ENCODE measurements at regions not wholly inside any gene's neighbourhood (a gene's known extent, or its start where the extent isn't known, plus 50 kb on each side); places are given as distances from the start of the nearest gene placed in this dataset.

GRCh38 chr9:113705306-113705927 lies 170.7 kb upstream of the ZNF618 start:
- peaks cover 7% of the 10 kb centered on the region for H3K4me1 ChIP-seq (ENCODE audit: control insufficient read depth, insufficient read depth, low read depth, low read length)
- no peaks in the 10 kb centered on the region for H3K36me3 ChIP-seq (ENCODE audit: control insufficient read depth in 1 of 2, insufficient read depth in 2 of 2, low read depth in 1 of 2, low read length in 2 of 2)
- no peak overlapping the region for H2AFZ ChIP-seq (ENCODE audit: low read depth, low read length)
- H4K91ac ChIP-seq (ENCODE audit: low read length): no peak overlapping the region
- H3K9me3 ChIP-seq (ENCODE audit: control insufficient read depth, low read length): peaks cover 14% of the 10 kb centered on the region
- peak overlapping the region; percentile 51 for H2AK5ac ChIP-seq (ENCODE audit: low read length, severe bottlenecking)
- H2BK12ac ChIP-seq (ENCODE audit: low read length in 2 of 2): no peak overlapping the region
- H2BK5ac ChIP-seq (ENCODE audit: low read depth, low read length, poor library complexity, severe bottlenecking): no peak overlapping the region
- 86% methylated on average over 6 of the region's 6 CpGs for WGBS
- no peak overlapping the region for H2BK15ac ChIP-seq (ENCODE audit: low read depth, poor library complexity, severe bottlenecking)
- no peak overlapping the region for H2BK120ac ChIP-seq (ENCODE audit: low read depth, low read length)
- no peak for DNase-seq
- H3K9ac ChIP-seq (ENCODE audit: low read length): no peak overlapping the region
- H3K27ac ChIP-seq (ENCODE audit: low read length, poor library complexity, severe bottlenecking): no peak overlapping the region
- no peak overlapping the region for H3K14ac ChIP-seq (ENCODE audit: low read length in 2 of 2)
- no peak overlapping the region for H3K23ac ChIP-seq (ENCODE audit: low read length in 2 of 2)
- no peak overlapping the region for H3K18ac ChIP-seq (ENCODE audit: low read depth in 1 of 2, low read length in 2 of 2)
- no peak overlapping the region for H3K4me2 ChIP-seq (ENCODE audit: low read length, poor library complexity, severe bottlenecking)
- no peak overlapping the region for H3K4me3 ChIP-seq (ENCODE audit: insufficient read depth in 1 of 2, low read depth in 1 of 2, low read length in 2 of 2)
- H3K79me1 ChIP-seq (replicated peaks; ENCODE audit: low read length, poor library complexity, severe bottlenecking): no peaks in the 10 kb centered on the region
- H4K8ac ChIP-seq (ENCODE audit: low read length): no peak overlapping the region
- H3K27me3 ChIP-seq (ENCODE audit: control insufficient read depth in 1 of 2, insufficient read depth in 1 of 2, low read length in 2 of 2): peaks cover 29 to 31% of the 10 kb centered on the region in 2 experiments
- no peak overlapping the region for H3K4ac ChIP-seq (ENCODE audit: low read depth in 1 of 2, low read length in 2 of 2)

- no peaks in the 10 kb centered on the region for H3K79me1 ChIP-seq (replicated peaks; ENCODE audit: low read length, poor library complexity, severe bottlenecking)
- no peak overlapping the region for H3K4ac ChIP-seq (ENCODE audit: low read depth in 1 of 2, low read length in 2 of 2)
- H3K27me3 ChIP-seq (ENCODE audit: control insufficient read depth in 1 of 2, insufficient read depth in 1 of 2, low read length in 2 of 2): peaks cover 35 to 37% of the 10 kb centered on the region in 2 experiments
- H3K4me2 ChIP-seq (ENCODE audit: low read length, poor library complexity, severe bottlenecking): no peak overlapping the region
- no peak overlapping the region for H3K4me3 ChIP-seq (ENCODE audit: insufficient read depth in 1 of 2, low read depth in 1 of 2, low read length in 2 of 2)
- no peak overlapping the region for H4K8ac ChIP-seq (ENCODE audit: low read length)
- H3K9me3 ChIP-seq (ENCODE audit: control insufficient read depth, low read length): peaks cover 9% of the 10 kb centered on the region
- H2AFZ ChIP-seq (ENCODE audit: low read depth, low read length): no peak overlapping the region
- H3K23ac ChIP-seq (ENCODE audit: low read length in 2 of 2): no peak overlapping the region
- H3K9ac ChIP-seq (ENCODE audit: low read length): no peak overlapping the region
- H2BK15ac ChIP-seq (ENCODE audit: low read depth, poor library complexity, severe bottlenecking): no peak overlapping the region
- WGBS: 66% methylated on average over 1 of the region's 2 CpGs
- no peak overlapping the region for H2BK120ac ChIP-seq (ENCODE audit: low read depth, low read length)
- no peak overlapping the region for H2BK5ac ChIP-seq (ENCODE audit: low read depth, low read length, poor library complexity, severe bottlenecking)
- H3K36me3 ChIP-seq (ENCODE audit: control insufficient read depth in 1 of 2, insufficient read depth in 2 of 2, low read depth in 1 of 2, low read length in 2 of 2): no peaks in the 10 kb centered on the region
- H3K18ac ChIP-seq (ENCODE audit: low read depth in 1 of 2, low read length in 2 of 2): no peak overlapping the region
- no peak overlapping the region for H4K91ac ChIP-seq (ENCODE audit: low read length)
- no peak for DNase-seq
- peak overlapping the region; percentile 4 for H3K27ac ChIP-seq (ENCODE audit: low read length, poor library complexity, severe bottlenecking)
- H2AK5ac ChIP-seq (ENCODE audit: low read length, severe bottlenecking): no peak overlapping the region
- no peak overlapping the region for H3K14ac ChIP-seq (ENCODE audit: low read length in 2 of 2)
- no peak overlapping the region for H2BK12ac ChIP-seq (ENCODE audit: low read length in 2 of 2)
- H3K4me1 ChIP-seq (ENCODE audit: control insufficient read depth, insufficient read depth, low read depth, low read length): peaks cover 7% of the 10 kb centered on the region
Observed at GRCh38 chr9:113705928-113706519, 170.1 kb upstream of the ZNF618 start.

GRCh38 chr9:113707953-113708695 lies 168.0 kb upstream of the ZNF618 start:
- Histone ChIP-seq H4K8ac (ENCODE audit: low read length) (no peak overlapping the region), H3K14ac (ENCODE audit: low read length in 2 of 2) (no peak overlapping the region), H2AFZ (ENCODE audit: low read depth, low read length) (no peak overlapping the region), H3K9ac (ENCODE audit: low read length) (no peak overlapping the region), H3K9me3 (ENCODE audit: control insufficient read depth, low read length) (peaks cover 8% of the 10 kb centered on the region), H3K4me2 (ENCODE audit: low read length, poor library complexity, severe bottlenecking) (no peak overlapping the region), H3K79me1 (replicated peaks; ENCODE audit: low read length, poor library complexity, severe bottlenecking) (no peaks in the 10 kb centered on the region), H3K36me3 (ENCODE audit: control insufficient read depth in 1 of 2, insufficient read depth in 2 of 2, low read depth in 1 of 2, low read length in 2 of 2) (no peaks in the 10 kb centered on the region), H2BK12ac (ENCODE audit: low read length in 2 of 2) (no peak overlapping the region), H4K91ac (ENCODE audit: low read length) (no peak overlapping the region), H3K4ac (ENCODE audit: low read depth in 1 of 2, low read length in 2 of 2) (no peak overlapping the region), H2BK15ac (ENCODE audit: low read depth, poor library complexity, severe bottlenecking) (no peak overlapping the region), H3K27me3 (ENCODE audit: control insufficient read depth in 1 of 2, insufficient read depth in 1 of 2, low read length in 2 of 2) (peaks cover 32 to 35% of the 10 kb centered on the region in 2 experiments), H3K4me3 (ENCODE audit: insufficient read depth in 1 of 2, low read depth in 1 of 2, low read length in 2 of 2) (no peak overlapping the region), H2AK5ac (ENCODE audit: low read length, severe bottlenecking) (no peak overlapping the region), H3K4me1 (ENCODE audit: control insufficient read depth, insufficient read depth, low read depth, low read length) (peaks cover 7% of the 10 kb centered on the region), H3K27ac (ENCODE audit: low read length, poor library complexity, severe bottlenecking) (no peak overlapping the region), H3K23ac (ENCODE audit: low read length in 2 of 2) (no peak overlapping the region), H3K18ac (ENCODE audit: low read depth in 1 of 2, low read length in 2 of 2) (no peak overlapping the region), H2BK120ac (ENCODE audit: low read depth, low read length) (no peak overlapping the region), H2BK5ac (ENCODE audit: low read depth, low read length, poor library complexity, severe bottlenecking) (no peak overlapping the region)
- no peak for DNase-seq
- 73% methylated on average over 7 of the region's 8 CpGs for WGBS

Measured in mesenchymal stem cell (in vitro differentiated cells and primary cell).